HL-60 (cell line): ENCODE measurements at regions not wholly inside any gene's neighbourhood (a gene's known extent, or its start where the extent isn't known, plus 50 kb on each side); places are given as distances from the start of the nearest gene placed in this dataset.

Experiments used
- DNase-seq, 2 experiments: peaks; one replicate each; pipeline ENCODE4 v3.0.0-alpha.2; 2010 to 2020; ENCODE audit warnings: low read depth in 1 of 2, low spot score in 1 of 2
- H3K27ac ChIP-seq: fragments of 250-450 bp; sonication (Bioruptor Pico); replicated peaks from 2 replicates; pipeline ENCODE4 v1.5.1; 2020; ENCODE audit warnings: mild to moderate bottlenecking, moderate library complexity
- H3K27me3 ChIP-seq: fragments of 250-450 bp; sonication (Bioruptor Pico); 2 replicates; pipeline ENCODE4 v1.5.1; 2021; ENCODE audit warnings: mild to moderate bottlenecking, moderate library complexity; ENCODE audit not compliant: insufficient read depth, poor library complexity, severe bottlenecking
- H3K4me3 ChIP-seq: replicated peaks from 2 replicates; pipeline ENCODE4 v1.5.1; 2011; ENCODE audit warnings: mild to moderate bottlenecking, control low read depth, low read length; ENCODE audit not compliant: insufficient read depth
- GABPA ChIP-seq: IDR thresholded peaks from 2 replicates; pipeline ENCODE4 v1.6.1; 2012; ENCODE audit warnings: low read depth
- POLR2AphosphoS5 ChIP-seq: IDR thresholded peaks from 2 replicates; pipeline ENCODE4 v1.6.1; 2012; ENCODE audit warnings: low read depth
- SPI1 ChIP-seq: IDR thresholded peaks from 2 replicates; pipeline ENCODE4 v1.6.1; 2012; ENCODE audit warnings: low read depth, mild to moderate bottlenecking, borderline replicate concordance
- TF ChIP-seq, protein P1 (sequence below): IDR thresholded peaks from one replicate; pipeline ENCODE4 v1.5.1; 2011; ENCODE audit warnings: low read length, control low read depth, inconsistent platforms; ENCODE audit not compliant: insufficient read depth
- TF ChIP-seq, protein P2 (sequence below): IDR thresholded peaks from 2 replicates; pipeline ENCODE4 v1.6.1; 2012; ENCODE audit warnings: low read depth; ENCODE audit not compliant: insufficient replicate concordance

DNA sequence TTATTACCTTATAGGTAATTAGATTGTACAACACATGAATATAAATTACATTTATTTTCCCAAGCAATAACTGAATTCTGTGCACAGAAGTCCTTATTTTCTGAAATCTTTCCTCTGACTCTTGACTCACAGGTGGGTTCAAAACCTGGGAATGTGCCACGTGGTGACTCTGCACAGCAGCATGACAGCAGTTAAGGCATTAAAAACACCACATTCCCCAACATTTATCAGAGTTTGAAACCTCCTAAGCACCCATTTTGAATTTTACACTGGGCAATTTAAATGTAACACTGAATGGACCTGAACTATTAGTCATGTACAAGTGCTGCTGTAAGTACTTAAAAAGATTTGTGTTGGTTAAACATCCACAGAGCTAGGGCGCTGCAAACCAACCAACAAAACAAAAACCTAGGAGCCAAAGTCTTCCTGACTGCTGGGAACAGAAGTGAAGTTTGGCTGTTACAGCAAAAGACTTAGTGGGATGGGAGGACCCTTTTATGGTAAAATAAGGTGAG, 480.6 kb upstream of the CXADR start:
- H3K4me3 ChIP-seq = no peak overlapping the region
- H3K27ac ChIP-seq = no peak overlapping the region
- no peaks in the 10 kb centered on the region for H3K27me3 ChIP-seq
- no peak for TF ChIP-seq SPI1
- no peak for TF ChIP-seq GABPA
- TF ChIP-seq, protein P1, sequence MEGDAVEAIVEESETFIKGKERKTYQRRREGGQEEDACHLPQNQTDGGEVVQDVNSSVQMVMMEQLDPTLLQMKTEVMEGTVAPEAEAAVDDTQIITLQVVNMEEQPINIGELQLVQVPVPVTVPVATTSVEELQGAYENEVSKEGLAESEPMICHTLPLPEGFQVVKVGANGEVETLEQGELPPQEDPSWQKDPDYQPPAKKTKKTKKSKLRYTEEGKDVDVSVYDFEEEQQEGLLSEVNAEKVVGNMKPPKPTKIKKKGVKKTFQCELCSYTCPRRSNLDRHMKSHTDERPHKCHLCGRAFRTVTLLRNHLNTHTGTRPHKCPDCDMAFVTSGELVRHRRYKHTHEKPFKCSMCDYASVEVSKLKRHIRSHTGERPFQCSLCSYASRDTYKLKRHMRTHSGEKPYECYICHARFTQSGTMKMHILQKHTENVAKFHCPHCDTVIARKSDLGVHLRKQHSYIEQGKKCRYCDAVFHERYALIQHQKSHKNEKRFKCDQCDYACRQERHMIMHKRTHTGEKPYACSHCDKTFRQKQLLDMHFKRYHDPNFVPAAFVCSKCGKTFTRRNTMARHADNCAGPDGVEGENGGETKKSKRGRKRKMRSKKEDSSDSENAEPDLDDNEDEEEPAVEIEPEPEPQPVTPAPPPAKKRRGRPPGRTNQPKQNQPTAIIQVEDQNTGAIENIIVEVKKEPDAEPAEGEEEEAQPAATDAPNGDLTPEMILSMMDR = no peak
- TF ChIP-seq POLR2AphosphoS5 = no peak
- TF ChIP-seq, protein P2, sequence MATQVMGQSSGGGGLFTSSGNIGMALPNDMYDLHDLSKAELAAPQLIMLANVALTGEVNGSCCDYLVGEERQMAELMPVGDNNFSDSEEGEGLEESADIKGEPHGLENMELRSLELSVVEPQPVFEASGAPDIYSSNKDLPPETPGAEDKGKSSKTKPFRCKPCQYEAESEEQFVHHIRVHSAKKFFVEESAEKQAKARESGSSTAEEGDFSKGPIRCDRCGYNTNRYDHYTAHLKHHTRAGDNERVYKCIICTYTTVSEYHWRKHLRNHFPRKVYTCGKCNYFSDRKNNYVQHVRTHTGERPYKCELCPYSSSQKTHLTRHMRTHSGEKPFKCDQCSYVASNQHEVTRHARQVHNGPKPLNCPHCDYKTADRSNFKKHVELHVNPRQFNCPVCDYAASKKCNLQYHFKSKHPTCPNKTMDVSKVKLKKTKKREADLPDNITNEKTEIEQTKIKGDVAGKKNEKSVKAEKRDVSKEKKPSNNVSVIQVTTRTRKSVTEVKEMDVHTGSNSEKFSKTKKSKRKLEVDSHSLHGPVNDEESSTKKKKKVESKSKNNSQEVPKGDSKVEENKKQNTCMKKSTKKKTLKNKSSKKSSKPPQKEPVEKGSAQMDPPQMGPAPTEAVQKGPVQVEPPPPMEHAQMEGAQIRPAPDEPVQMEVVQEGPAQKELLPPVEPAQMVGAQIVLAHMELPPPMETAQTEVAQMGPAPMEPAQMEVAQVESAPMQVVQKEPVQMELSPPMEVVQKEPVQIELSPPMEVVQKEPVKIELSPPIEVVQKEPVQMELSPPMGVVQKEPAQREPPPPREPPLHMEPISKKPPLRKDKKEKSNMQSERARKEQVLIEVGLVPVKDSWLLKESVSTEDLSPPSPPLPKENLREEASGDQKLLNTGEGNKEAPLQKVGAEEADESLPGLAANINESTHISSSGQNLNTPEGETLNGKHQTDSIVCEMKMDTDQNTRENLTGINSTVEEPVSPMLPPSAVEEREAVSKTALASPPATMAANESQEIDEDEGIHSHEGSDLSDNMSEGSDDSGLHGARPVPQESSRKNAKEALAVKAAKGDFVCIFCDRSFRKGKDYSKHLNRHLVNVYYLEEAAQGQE = no peak
- no peak for DNase-seq

DNA sequence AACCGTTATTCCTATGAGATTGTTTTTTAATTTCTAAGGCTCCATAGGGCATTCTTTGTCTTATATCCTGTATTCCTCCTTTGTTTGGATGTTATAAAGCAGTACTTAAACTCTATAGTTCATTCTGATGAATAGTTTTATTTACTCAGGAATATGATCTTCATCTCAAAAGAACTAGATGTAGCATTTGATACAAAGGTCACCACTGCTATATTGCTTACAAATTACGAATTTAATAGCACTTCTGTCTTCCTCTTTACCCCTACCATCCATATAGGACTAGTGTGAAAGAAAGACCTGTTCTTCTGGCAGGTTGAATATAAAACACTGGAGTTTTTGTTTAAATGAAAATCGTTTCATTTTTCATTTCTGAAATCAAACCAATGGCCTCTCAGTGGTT, 468.1 kb upstream of the CXADR start:
- H3K4me3 ChIP-seq = no peak overlapping the region
- TF ChIP-seq POLR2AphosphoS5 = no peak
- TF ChIP-seq SPI1 = no peak
- no peak for DNase-seq
- no peaks in the 10 kb centered on the region for H3K27me3 ChIP-seq
- H3K27ac ChIP-seq = no peak overlapping the region

DNA sequence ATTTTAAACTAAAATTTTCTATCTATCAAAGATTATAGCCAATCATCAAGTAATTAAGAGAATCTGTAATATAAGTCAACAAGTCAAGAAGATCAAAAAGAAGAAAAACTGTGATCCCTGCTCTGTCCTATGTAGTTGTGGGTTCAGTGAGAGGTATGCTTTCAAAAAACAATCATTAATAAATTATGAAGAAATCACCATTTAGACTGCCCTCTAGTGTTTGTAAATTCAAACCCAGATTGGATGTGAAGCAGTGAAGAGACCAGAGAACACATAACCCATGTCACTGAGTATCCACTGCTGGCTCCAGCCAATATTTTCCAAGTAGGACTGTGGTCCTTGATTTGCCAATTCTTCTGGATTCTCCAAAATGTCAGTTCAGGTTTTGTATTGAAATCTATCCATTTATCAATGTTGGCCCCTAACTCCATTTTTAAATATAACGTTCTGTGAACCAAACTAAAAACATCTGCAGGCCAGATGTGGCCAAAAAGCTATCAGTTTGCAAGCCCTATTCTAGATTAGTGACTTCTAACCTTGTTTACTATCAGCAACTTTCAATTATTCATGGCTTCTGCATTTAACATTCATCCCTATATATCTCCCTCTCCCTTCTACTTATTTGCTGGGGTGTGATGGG, 467.5 kb upstream of the CXADR start:
- Histone ChIP-seq H3K4me3 (no peak overlapping the region), H3K27ac (no peak overlapping the region), H3K27me3 (no peaks in the 10 kb centered on the region)
- TF ChIP-seq, protein P1 = peak; percentile 7
- TF ChIP-seq, protein P2 = no peak
- no peak for DNase-seq

DNA sequence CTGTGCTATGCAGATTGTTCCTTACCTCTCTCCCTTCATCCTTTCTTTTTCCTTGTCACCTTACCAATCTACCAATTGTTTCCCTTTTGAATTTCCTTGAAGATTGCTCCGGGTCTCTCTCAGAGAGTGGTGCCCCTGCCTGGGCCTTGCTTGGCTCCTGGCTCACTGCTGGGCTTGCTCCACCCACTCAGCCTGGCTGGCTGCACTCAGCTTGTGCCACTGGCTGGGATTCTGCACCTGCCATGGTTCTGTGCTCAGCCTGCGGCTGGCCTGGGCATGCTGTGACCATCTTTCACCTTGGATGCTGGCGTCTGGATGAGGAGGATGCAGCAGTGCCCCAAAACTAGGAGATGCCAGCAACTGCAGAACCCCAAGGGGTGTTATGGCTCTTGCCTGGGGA, 463.9 kb upstream of the CXADR start:
- TF ChIP-seq SPI1 (no peak), POLR2AphosphoS5 (no peak), GABPA (no peak)
- TF ChIP-seq, protein P1 = no peak
- TF ChIP-seq, protein P2 = no peak
- no peak for DNase-seq
- no peak overlapping the region for H3K27ac ChIP-seq
- H3K4me3 ChIP-seq = no peak overlapping the region
- no peaks in the 10 kb centered on the region for H3K27me3 ChIP-seq
